DND-41 (cell line): ENCODE measurements at regions not wholly inside any gene's neighbourhood (a gene's known extent, or its start where the extent isn't known, plus 50 kb on each side); places are given as distances from the start of the nearest gene placed in this dataset.
"Not testable (repeated sequence)": the region's sequence is repeated elsewhere in the genome, so short reads cannot be mapped to it uniquely, and the experiment has no call there.

Experiments used
- ATAC-seq: fragments of 200-7000 bp; cut with Tn5 transposase; 3 replicates; pipeline ENCODE4 v1.9.1; 2021; ENCODE audit warnings: low read depth; ENCODE audit not compliant: insufficient read depth
- DNase-seq: peaks from one replicate; pipeline ENCODE4 v3.0.0-alpha.2; 2020
- H2AFZ ChIP-seq: 2 replicates; pipeline ENCODE4 v1.6.0; 2012; ENCODE audit warnings: low read depth, low read length
- H3K27ac ChIP-seq: 2 replicates; pipeline ENCODE4 v1.5.1; 2012; ENCODE audit warnings: low read length, inconsistent platforms
- H3K27me3 ChIP-seq: fragments of 200-600 bp; sonication (generic); 2 replicates; pipeline ENCODE4 v1.6.0; 2012; ENCODE audit warnings: low read length, mild to moderate bottlenecking, inconsistent platforms; ENCODE audit not compliant: insufficient read depth, poor library complexity
- H3K36me3 ChIP-seq: 2 replicates; pipeline ENCODE4 v1.5.1; 2012; ENCODE audit warnings: low read length, inconsistent platforms; ENCODE audit not compliant: insufficient read depth
- H3K4me1 ChIP-seq: 2 replicates; pipeline ENCODE4 v1.5.1; 2012; ENCODE audit warnings: mild to moderate bottlenecking, low read length; ENCODE audit not compliant: insufficient read depth
- H3K4me2 ChIP-seq: 2 replicates; pipeline ENCODE4 v1.6.0; 2012; ENCODE audit warnings: mild to moderate bottlenecking, moderate library complexity, low read length, inconsistent platforms; ENCODE audit not compliant: insufficient read depth
- H3K4me3 ChIP-seq, 2 experiments: fragments of 200-600 bp in 1 of 2; shearing (Covaris generic) in 1 of 2; 2 replicates each; pipeline ENCODE4 v1.5.1; 2012 to 2016; ENCODE audit warnings: inconsistent platforms in 2 of 2, low read length in 2 of 2, mild to moderate bottlenecking in 2 of 2, low read depth in 1 of 2, moderate library complexity in 1 of 2
- H3K79me2 ChIP-seq: 2 replicates; pipeline ENCODE4 v1.6.0; 2012; ENCODE audit warnings: low read length, inconsistent platforms; ENCODE audit not compliant: insufficient read depth
- H3K9ac ChIP-seq: 2 replicates; pipeline ENCODE4 v1.6.0; 2012; ENCODE audit warnings: low read depth, mild to moderate bottlenecking, inconsistent platforms, low read length, moderate library complexity
- H3K9me3 ChIP-seq: 2 replicates; pipeline ENCODE4 v1.5.1; 2012; ENCODE audit warnings: low read length, moderate library complexity, mild to moderate bottlenecking, inconsistent platforms; ENCODE audit not compliant: insufficient read depth, severe bottlenecking
- H4K20me1 ChIP-seq: 2 replicates; pipeline ENCODE4 v1.6.0; 2012; ENCODE audit warnings: low read length; ENCODE audit not compliant: insufficient read depth
- EZH2 ChIP-seq: IDR thresholded peaks from 3 replicates; pipeline ENCODE4 v1.6.1; 2012; ENCODE audit warnings: borderline replicate concordance, low read depth, mild to moderate bottlenecking, moderate library complexity, low read length, inconsistent platforms; ENCODE audit not compliant: severe bottlenecking
- TF ChIP-seq, protein P1 (sequence below): IDR thresholded peaks from 2 replicates; pipeline ENCODE4 v1.5.1; 2012; ENCODE audit warnings: borderline replicate concordance, low read length, moderate library complexity, mild to moderate bottlenecking; ENCODE audit not compliant: poor library complexity, severe bottlenecking; ENCODE audit errors: extremely low read depth

DNA sequence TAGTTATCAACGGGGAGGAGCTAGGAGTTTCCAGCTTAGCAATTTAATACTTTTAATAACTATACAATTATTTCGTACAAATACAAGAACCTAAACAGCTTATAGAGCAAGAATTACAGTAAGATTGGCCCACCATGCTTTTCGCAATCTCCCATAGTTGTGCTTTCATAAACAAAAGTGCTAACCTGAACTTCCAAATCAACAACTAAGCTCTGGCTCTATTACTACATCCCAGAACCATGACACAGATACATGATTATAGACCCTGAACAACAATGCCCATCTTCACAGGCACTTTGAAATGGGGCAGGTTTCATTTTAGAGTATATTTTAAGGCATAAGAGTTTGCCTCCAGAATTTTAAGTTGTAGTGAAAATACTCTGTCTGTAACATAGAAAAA, 203.5 kb downstream of the DMRTA1 start:
- no peaks in the 10 kb centered on the region for H3K79me2 ChIP-seq
- no peak for ATAC-seq

DNA sequence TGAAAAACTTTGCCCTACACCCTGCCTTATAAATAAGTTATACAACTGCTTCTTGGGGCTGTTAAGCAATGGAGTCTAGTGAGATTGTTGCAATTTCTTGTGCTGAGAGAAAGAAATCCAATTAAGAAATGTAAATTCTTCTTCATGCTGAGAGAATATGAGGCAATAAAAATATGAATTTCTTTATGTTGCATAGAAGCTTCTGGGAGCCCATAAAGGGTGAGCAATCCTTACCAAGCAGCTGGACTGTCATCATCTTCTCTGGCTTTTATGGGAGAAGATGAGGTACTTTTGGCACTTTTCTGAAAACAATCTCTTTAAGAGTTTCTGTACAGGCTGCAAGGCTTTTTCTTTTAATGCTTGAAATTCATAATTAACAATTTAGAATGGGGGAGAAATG, 204.3 kb downstream of the DMRTA1 start:
- no peak overlapping the region for H3K4me3 ChIP-seq

More for the DNA sequence above, 203.5 kb downstream of the DMRTA1 start:
- no peaks in the 10 kb centered on the region for H4K20me1 ChIP-seq
- no peaks in the 10 kb centered on the region for H3K4me1 ChIP-seq
- no peak overlapping the region for H3K4me2 ChIP-seq
- no peak overlapping the region for H3K27ac ChIP-seq
- no peak for DNase-seq
- H3K36me3 ChIP-seq, result no peaks in the 10 kb centered on the region
- H2AFZ ChIP-seq, result no peak overlapping the region
- H3K4me3 ChIP-seq, result no peak overlapping the region
- no peak overlapping the region for H3K9ac ChIP-seq
- TF ChIP-seq, protein P1, sequence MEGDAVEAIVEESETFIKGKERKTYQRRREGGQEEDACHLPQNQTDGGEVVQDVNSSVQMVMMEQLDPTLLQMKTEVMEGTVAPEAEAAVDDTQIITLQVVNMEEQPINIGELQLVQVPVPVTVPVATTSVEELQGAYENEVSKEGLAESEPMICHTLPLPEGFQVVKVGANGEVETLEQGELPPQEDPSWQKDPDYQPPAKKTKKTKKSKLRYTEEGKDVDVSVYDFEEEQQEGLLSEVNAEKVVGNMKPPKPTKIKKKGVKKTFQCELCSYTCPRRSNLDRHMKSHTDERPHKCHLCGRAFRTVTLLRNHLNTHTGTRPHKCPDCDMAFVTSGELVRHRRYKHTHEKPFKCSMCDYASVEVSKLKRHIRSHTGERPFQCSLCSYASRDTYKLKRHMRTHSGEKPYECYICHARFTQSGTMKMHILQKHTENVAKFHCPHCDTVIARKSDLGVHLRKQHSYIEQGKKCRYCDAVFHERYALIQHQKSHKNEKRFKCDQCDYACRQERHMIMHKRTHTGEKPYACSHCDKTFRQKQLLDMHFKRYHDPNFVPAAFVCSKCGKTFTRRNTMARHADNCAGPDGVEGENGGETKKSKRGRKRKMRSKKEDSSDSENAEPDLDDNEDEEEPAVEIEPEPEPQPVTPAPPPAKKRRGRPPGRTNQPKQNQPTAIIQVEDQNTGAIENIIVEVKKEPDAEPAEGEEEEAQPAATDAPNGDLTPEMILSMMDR, result no peak
- TF ChIP-seq EZH2, result no peak
- H3K27me3 ChIP-seq, result no peaks in the 10 kb centered on the region
- no peaks in the 10 kb centered on the region for H3K9me3 ChIP-seq

DNA sequence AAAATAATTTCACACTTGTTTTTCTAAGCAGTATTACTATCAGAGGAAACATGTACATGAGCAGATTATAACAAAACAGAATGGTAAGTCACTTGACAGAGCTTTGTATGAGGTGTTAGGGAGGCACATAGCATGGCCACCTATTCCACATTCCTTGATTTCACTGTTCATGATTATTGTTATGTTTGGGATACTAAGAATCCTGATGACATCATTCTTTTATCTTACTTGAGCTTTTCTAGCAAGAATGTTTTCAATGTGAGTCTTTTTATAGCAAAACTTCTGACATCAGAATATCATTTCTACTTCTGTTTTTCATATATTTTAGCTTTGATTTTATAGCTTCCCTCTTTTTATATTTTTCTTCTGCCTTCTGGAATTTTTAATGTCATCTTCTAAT, 208.2 kb downstream of the DMRTA1 start:
- H3K4me2 ChIP-seq, result no peak overlapping the region
- no peak overlapping the region for H3K4me3 ChIP-seq
- no peak for ATAC-seq
- no peak for DNase-seq
- H3K79me2 ChIP-seq, result no peaks in the 10 kb centered on the region
- no peak for TF ChIP-seq EZH2
- TF ChIP-seq, protein P1, result no peak
- H4K20me1 ChIP-seq, result no peaks in the 10 kb centered on the region
- H3K27ac ChIP-seq, result no peak overlapping the region
- no peaks in the 10 kb centered on the region for H3K9me3 ChIP-seq
- no peak overlapping the region for H2AFZ ChIP-seq
- no peak overlapping the region for H3K9ac ChIP-seq
- H3K36me3 ChIP-seq, result no peaks in the 10 kb centered on the region
- H3K27me3 ChIP-seq, result no peaks in the 10 kb centered on the region
- H3K4me1 ChIP-seq, result no peaks in the 10 kb centered on the region

More for the DNA sequence above, 204.3 kb downstream of the DMRTA1 start:
- no peak for DNase-seq
- H3K27me3 ChIP-seq, result no peaks in the 10 kb centered on the region
- H3K9ac ChIP-seq, result no peak overlapping the region
- H4K20me1 ChIP-seq, result no peaks in the 10 kb centered on the region
- H3K9me3 ChIP-seq, result no peaks in the 10 kb centered on the region
- H3K4me2 ChIP-seq, result no peak overlapping the region
- no peaks in the 10 kb centered on the region for H3K4me1 ChIP-seq
- TF ChIP-seq, protein P1, result no peak
- TF ChIP-seq EZH2, result no peak
- H3K79me2 ChIP-seq, result no peaks in the 10 kb centered on the region
- H3K27ac ChIP-seq, result no peak overlapping the region
- no peaks in the 10 kb centered on the region for H3K36me3 ChIP-seq
- ATAC-seq, result no peak
- no peak overlapping the region for H2AFZ ChIP-seq

DNA sequence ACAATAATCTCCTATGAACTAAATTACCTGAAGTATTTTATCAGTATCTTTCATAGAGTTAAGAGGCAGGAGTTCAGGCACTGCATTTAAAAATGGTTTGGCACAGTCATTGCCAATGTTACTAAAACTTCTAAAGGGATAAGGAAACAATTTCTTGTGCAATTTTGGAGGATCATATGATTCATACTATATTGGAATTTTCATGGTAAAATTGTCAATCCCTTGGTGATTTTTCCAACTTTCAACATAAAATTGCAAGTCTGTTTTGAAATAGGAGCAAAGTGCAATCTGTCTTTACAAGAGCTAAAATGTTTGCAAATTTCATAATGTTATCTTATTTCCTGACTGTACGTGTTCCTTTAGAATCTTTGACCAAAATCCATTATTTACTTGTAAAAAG, 211.1 kb downstream of the DMRTA1 start:
- ATAC-seq (no peak), DNase-seq (no peak)

DNA sequence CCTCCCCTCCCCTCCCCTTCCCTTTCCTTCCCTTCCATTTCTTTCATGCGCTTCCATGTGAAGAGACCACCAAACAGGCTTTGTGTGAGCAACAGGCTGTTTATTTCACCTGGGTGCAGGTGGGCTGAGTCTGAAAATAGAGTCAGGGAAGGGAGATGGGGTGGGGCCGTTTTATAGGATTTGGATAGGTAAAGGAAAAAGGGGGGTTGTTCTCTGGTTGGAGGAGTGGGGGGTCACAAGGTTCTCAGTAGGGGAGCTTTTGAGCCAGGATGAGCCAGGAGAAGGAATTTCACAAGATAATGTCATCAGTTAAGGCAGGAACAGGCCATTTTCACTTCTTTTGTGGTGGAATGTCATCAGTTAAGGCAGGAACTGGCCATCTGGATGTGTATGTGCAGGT, 211.9 kb downstream of the DMRTA1 start:
- H3K4me1 ChIP-seq, H2AFZ ChIP-seq, H3K79me2 ChIP-seq, H3K36me3 ChIP-seq, H3K4me3 ChIP-seq, H3K4me2 ChIP-seq, H4K20me1 ChIP-seq, H3K27me3 ChIP-seq, ATAC-seq, H3K9ac ChIP-seq, H3K27ac ChIP-seq, DNase-seq, H3K9me3 ChIP-seq: not testable (repeated sequence)

More for the DNA sequence above, 211.1 kb downstream of the DMRTA1 start:
- H3K4me1 ChIP-seq, result no peaks in the 10 kb centered on the region
- H3K36me3 ChIP-seq, result no peaks in the 10 kb centered on the region
- no peaks in the 10 kb centered on the region for H3K9me3 ChIP-seq
- TF ChIP-seq, protein P1, result no peak
- TF ChIP-seq EZH2, result no peak
- H3K27me3 ChIP-seq, result no peaks in the 10 kb centered on the region
- no peak overlapping the region for H2AFZ ChIP-seq
- no peak overlapping the region for H3K4me2 ChIP-seq
- H3K79me2 ChIP-seq, result no peaks in the 10 kb centered on the region
- no peak overlapping the region for H3K4me3 ChIP-seq
- no peaks in the 10 kb centered on the region for H4K20me1 ChIP-seq
- no peak overlapping the region for H3K9ac ChIP-seq
- no peak overlapping the region for H3K27ac ChIP-seq
